Body of pancreas (tissue), 4 donors: ENCODE measurements at regions not wholly inside any gene's neighbourhood (a gene's known extent, or its start where the extent isn't known, plus 50 kb on each side); places are given as distances from the start of the nearest gene placed in this dataset.

ENCODE experiments used
- POLR2A ChIP-seq, 3 donors: fragments of 450-650 bp; IDR thresholded peaks; one replicate each; pipeline ENCODE4 v1.6.1; 2016; ENCODE audit warnings: antibody characterized with exemption in 3 of 3, mild to moderate bottlenecking in 2 of 3
- TF ChIP-seq, protein P1 (sequence below), 7 experiments: fragments of 450-650 bp in 4 of 7; fragments of 200-600 bp in 3 of 7; sonication (generic) in 3 of 7; IDR thresholded peaks; one replicate each; pipeline ENCODE4 v1.5.1; 2016 to 2019; ENCODE audit warnings: antibody characterized with exemption in 7 of 7

DNA sequence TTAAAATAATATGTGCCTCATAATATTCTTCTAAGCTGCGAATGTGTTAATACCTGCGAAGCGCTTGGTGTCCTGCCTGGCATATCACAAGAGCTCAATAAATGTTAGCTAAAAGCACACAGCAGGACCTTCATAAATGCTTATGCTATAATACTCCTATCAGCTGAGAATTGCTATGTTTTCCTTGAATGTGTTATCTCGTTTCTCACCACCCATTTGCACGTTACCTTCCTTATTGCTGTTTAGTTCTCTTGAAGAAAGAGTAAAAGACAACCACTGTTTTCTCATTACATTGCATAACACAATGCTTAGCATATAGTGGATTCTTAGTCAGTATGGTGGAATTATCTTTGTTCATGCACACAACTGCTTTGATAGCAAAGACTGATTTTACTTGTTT lies 76.6 kb downstream of the EDN1 start:
- TF ChIP-seq, protein P1, sequence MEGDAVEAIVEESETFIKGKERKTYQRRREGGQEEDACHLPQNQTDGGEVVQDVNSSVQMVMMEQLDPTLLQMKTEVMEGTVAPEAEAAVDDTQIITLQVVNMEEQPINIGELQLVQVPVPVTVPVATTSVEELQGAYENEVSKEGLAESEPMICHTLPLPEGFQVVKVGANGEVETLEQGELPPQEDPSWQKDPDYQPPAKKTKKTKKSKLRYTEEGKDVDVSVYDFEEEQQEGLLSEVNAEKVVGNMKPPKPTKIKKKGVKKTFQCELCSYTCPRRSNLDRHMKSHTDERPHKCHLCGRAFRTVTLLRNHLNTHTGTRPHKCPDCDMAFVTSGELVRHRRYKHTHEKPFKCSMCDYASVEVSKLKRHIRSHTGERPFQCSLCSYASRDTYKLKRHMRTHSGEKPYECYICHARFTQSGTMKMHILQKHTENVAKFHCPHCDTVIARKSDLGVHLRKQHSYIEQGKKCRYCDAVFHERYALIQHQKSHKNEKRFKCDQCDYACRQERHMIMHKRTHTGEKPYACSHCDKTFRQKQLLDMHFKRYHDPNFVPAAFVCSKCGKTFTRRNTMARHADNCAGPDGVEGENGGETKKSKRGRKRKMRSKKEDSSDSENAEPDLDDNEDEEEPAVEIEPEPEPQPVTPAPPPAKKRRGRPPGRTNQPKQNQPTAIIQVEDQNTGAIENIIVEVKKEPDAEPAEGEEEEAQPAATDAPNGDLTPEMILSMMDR (IDR thresholded peaks at IDR 0.05) = no peak
- TF ChIP-seq POLR2A (IDR thresholded peaks at IDR 0.05) = no peak
